IMR-90 (cell line): ENCODE measurements at regions not wholly inside any gene's neighbourhood (a gene's known extent, or its start where the extent isn't known, plus 50 kb on each side); places are given as distances from the start of the nearest gene placed in this dataset.

Experiments
- ATAC-seq: fragments of 200-7000 bp; cut with Tn5 transposase; 2 replicates; pipeline ENCODE4 v1.9.1; 2020; ENCODE audit warnings: low read depth, mild to moderate bottlenecking, moderate library complexity
- BruUV-seq: library from RNA; stranded (reverse); fragments of 400-500 nt; replicated peaks from 2 replicates; lab custom pipeline; 2021; lab: Mats Ljungman, UMichigan
- CTCF ChIA-PET: fragments of 300-600 bp; formaldehyde crosslinking; extraction: SDS; loops from one replicate; lab custom pipeline; 2021; ENCODE audit warnings: antibody characterized with exemption; lab: Yijun Ruan, JAX
- POLR2A ChIA-PET: fragments of 300-600 bp; sonication (Branson Sonifier 250); formaldehyde crosslinking; loops from one replicate; lab custom pipeline; 2022; ENCODE audit warnings: antibody characterized with exemption; ENCODE audit not compliant: unreplicated experiment; lab: Charles Lee
- DNase-seq: peaks from one replicate; pipeline ENCODE4 v3.0.0; 2013
- H2AFZ ChIP-seq: replicated peaks from 2 replicates; pipeline ENCODE3; 2013; ENCODE audit warnings: low read length, mild to moderate bottlenecking; ENCODE audit not compliant: poor library complexity
- H2AK5ac ChIP-seq: 2 replicates; pipeline ENCODE4 v1.6.1; 2013; ENCODE audit warnings: low read depth, low read length, inconsistent platforms
- H2AK9ac ChIP-seq: replicated peaks from 2 replicates; pipeline ENCODE3; 2013; ENCODE audit warnings: mild to moderate bottlenecking, low read depth, low read length, moderate library complexity; ENCODE audit not compliant: poor library complexity
- H2BK120ac ChIP-seq: 2 replicates; pipeline ENCODE4 v1.6.1; 2013; ENCODE audit warnings: low read depth, low read length, inconsistent platforms
- H2BK15ac ChIP-seq: 3 replicates; pipeline ENCODE4 v1.6.1; 2013; ENCODE audit warnings: low read depth, low read length, inconsistent platforms
- H2BK20ac ChIP-seq: 2 replicates; pipeline ENCODE4 v1.6.1; 2013; ENCODE audit warnings: low read depth, mild to moderate bottlenecking, inconsistent platforms, low read length, moderate library complexity
- H2BK5ac ChIP-seq: 2 replicates; pipeline ENCODE4 v1.6.1; 2013; ENCODE audit warnings: mild to moderate bottlenecking, low read depth, low read length, inconsistent platforms; ENCODE audit not compliant: poor library complexity, severe bottlenecking
- H3K14ac ChIP-seq: replicated peaks from 2 replicates; pipeline ENCODE4 v1.6.1; 2013; ENCODE audit warnings: low read depth, low read length, inconsistent platforms
- H3K18ac ChIP-seq: 2 replicates; pipeline ENCODE4 v1.6.1; 2013; ENCODE audit warnings: low read depth, low read length, control low read depth
- H3K23ac ChIP-seq: 2 replicates; pipeline ENCODE4 v1.6.1; 2013; ENCODE audit warnings: low read depth, low read length, inconsistent platforms
- H3K27ac ChIP-seq: 2 replicates; pipeline ENCODE4 v1.5.1; 2013; ENCODE audit warnings: mild to moderate bottlenecking, control low read depth, low read length; ENCODE audit not compliant: insufficient read depth
- H3K27me3 ChIP-seq: 2 replicates; pipeline ENCODE4 v1.6.1; 2013; ENCODE audit warnings: low read length; ENCODE audit not compliant: control insufficient read depth, insufficient read depth
- H3K36me3 ChIP-seq: 2 replicates; pipeline ENCODE4 v1.6.1; 2013; ENCODE audit warnings: low read length, mixed read lengths; ENCODE audit not compliant: control insufficient read depth, insufficient read depth
- H3K4ac ChIP-seq: 2 replicates; pipeline ENCODE4 v1.6.1; 2013; ENCODE audit warnings: low read depth, low read length, inconsistent platforms
- H3K4me1 ChIP-seq: 2 replicates; pipeline ENCODE4 v1.6.1; 2013; ENCODE audit warnings: low read length, mixed read lengths; ENCODE audit not compliant: control insufficient read depth, insufficient read depth
- H3K4me2 ChIP-seq: 2 replicates; pipeline ENCODE4 v1.6.1; 2013; ENCODE audit warnings: low read depth, mild to moderate bottlenecking, control low read depth, low read length, moderate library complexity
- H3K4me3 ChIP-seq: 2 replicates; pipeline ENCODE4 v1.5.1; 2013; ENCODE audit warnings: low read depth, mild to moderate bottlenecking, control low read depth, low read length, moderate library complexity; ENCODE audit not compliant: insufficient read depth
- H3K56ac ChIP-seq: 2 replicates; pipeline ENCODE4 v1.6.1; 2013; ENCODE audit warnings: low read length, inconsistent platforms; ENCODE audit not compliant: insufficient read depth; ENCODE audit errors: extremely low read depth
- H3K79me1 ChIP-seq, 2 experiments: 2 replicates each; pipeline ENCODE4 v1.6.1; 2013; ENCODE audit warnings: low read length in 2 of 2, inconsistent platforms in 1 of 2, low read depth in 1 of 2
- H3K9ac ChIP-seq: 2 replicates; pipeline ENCODE4 v1.6.1; 2013; ENCODE audit warnings: low read depth, low read length, control low read depth
- H3K9me1 ChIP-seq: 2 replicates; pipeline ENCODE4 v1.6.1; 2013; ENCODE audit warnings: low read length, inconsistent platforms; ENCODE audit not compliant: insufficient read depth
- H3K9me3 ChIP-seq: 2 replicates; pipeline ENCODE4 v1.6.1; 2013; ENCODE audit warnings: low read length; ENCODE audit not compliant: control insufficient read depth, insufficient read depth
- H4K20me1 ChIP-seq: 2 replicates; pipeline ENCODE4 v1.6.1; 2013; ENCODE audit warnings: low read length, inconsistent platforms; ENCODE audit not compliant: insufficient read depth
- H4K5ac ChIP-seq: 2 replicates; pipeline ENCODE4 v1.6.1; 2013; ENCODE audit warnings: mild to moderate bottlenecking, low read depth, low read length, control low read depth
- H4K8ac ChIP-seq, 2 experiments: 2 replicates each; pipeline ENCODE4 v1.6.1; 2013; ENCODE audit warnings: low read depth in 2 of 2, low read length in 2 of 2, control low read depth in 1 of 2, inconsistent platforms in 1 of 2
- H4K91ac ChIP-seq: 2 replicates; pipeline ENCODE4 v1.6.1; 2013; ENCODE audit warnings: low read depth, low read length, inconsistent platforms; ENCODE audit not compliant: insufficient read depth
- BHLHE40 ChIP-seq: fragments of 150-350 bp; IDR thresholded peaks from 2 replicates; pipeline ENCODE4 v1.6.1; 2016; ENCODE audit warnings: mild to moderate bottlenecking, low read depth, low read length
- CEBPB ChIP-seq: IDR thresholded peaks from 2 replicates; pipeline ENCODE4 v1.6.1; 2012; ENCODE audit warnings: low read depth, low read length, improper control_type of control experiment
- CHD1 ChIP-seq: IDR thresholded peaks from 2 replicates; pipeline ENCODE4 v1.6.1; 2012; ENCODE audit warnings: low read depth, low read length, improper control_type of control experiment
- CTCF ChIP-seq: conservative IDR thresholded peaks from 2 replicates; pipeline ENCODE4 v1.5.1; 2012; ENCODE audit warnings: mild to moderate bottlenecking, low read depth, low read length, improper control_type of control experiment
- ELK1 ChIP-seq: fragments of 150-350 bp; IDR thresholded peaks from 2 replicates; pipeline ENCODE4 v1.6.1; 2016; ENCODE audit warnings: low read depth, mild to moderate bottlenecking, low read length, moderate library complexity, borderline replicate concordance
- FOS ChIP-seq: fragments of 150-350 bp; IDR thresholded peaks from 2 replicates; pipeline ENCODE4 v1.6.1; 2016; ENCODE audit warnings: low read depth, low read length
- MAFK ChIP-seq: IDR thresholded peaks from 2 replicates; pipeline ENCODE4 v1.6.1; 2012; ENCODE audit warnings: low read depth, low read length, improper control_type of control experiment
- MAZ ChIP-seq: IDR thresholded peaks from 2 replicates; pipeline ENCODE4 v1.6.1; 2012; ENCODE audit warnings: low read depth, mild to moderate bottlenecking, low read length, improper control_type of control experiment, moderate library complexity, borderline replicate concordance
- MXI1 ChIP-seq: IDR thresholded peaks from 2 replicates; pipeline ENCODE4 v1.6.1; 2012; ENCODE audit warnings: low read depth, mild to moderate bottlenecking, low read length, moderate library complexity, borderline replicate concordance
- NFE2L2 ChIP-seq: fragments of 150-350 bp; IDR thresholded peaks from 2 replicates; pipeline ENCODE4 v1.6.1; 2016; ENCODE audit warnings: low read depth, mild to moderate bottlenecking, low read length
- POLR2A ChIP-seq: IDR thresholded peaks from 2 replicates; pipeline ENCODE4 v1.6.1; 2012; ENCODE audit warnings: mild to moderate bottlenecking, low read depth, low read length
- RAD21 ChIP-seq: IDR thresholded peaks from 2 replicates; pipeline ENCODE4 v1.6.1; 2012; ENCODE audit warnings: low read length, improper control_type of control experiment
- RCOR1 ChIP-seq: IDR thresholded peaks from 2 replicates; pipeline ENCODE4 v1.6.1; 2012; ENCODE audit warnings: mild to moderate bottlenecking, low read length, improper control_type of control experiment; ENCODE audit not compliant: insufficient replicate concordance
- RFX5 ChIP-seq: IDR thresholded peaks from 2 replicates; pipeline ENCODE4 v1.8.0; 2012; ENCODE audit warnings: low read depth, mild to moderate bottlenecking, low read length, moderate library complexity
- SMC3 ChIP-seq: fragments of 150-350 bp; IDR thresholded peaks from 2 replicates; pipeline ENCODE4 v1.6.1; 2016; ENCODE audit warnings: low read depth, mild to moderate bottlenecking, antibody characterized with exemption, low read length, moderate library complexity
- USF2 ChIP-seq: fragments of 150-350 bp; IDR thresholded peaks from 2 replicates; pipeline ENCODE4 v1.6.1; 2017; ENCODE audit warnings: mild to moderate bottlenecking, antibody characterized with exemption, low read length, low read depth
- WGBS, 2 experiments: methylation state at CpG; one replicate each; pipeline versions ENCODE4 v1.1.5 to v1.1.7; 2013; ENCODE audit warnings: missing lambda C conversion rate in 2 of 2; ENCODE audit not compliant: insufficient read length in 1 of 2; ENCODE audit errors: extremely low coverage in 2 of 2; 5-methylcytosine and 5-hydroxymethylcytosine counted together
- dilution Hi-C: fragments of 300-500 bp; cut with HindIII; formaldehyde crosslinking; loops from one replicate; pipeline ENCODE4 v1.14.3; 2018; ENCODE audit warnings: low sequenced_read_pairs; ENCODE audit not compliant: unreplicated experiment
- in situ Hi-C: fragments of 300-500 bp; cut with MboI; formaldehyde crosslinking; loops from 3 replicates; pipeline ENCODE4 v1.14.3; 2019; ENCODE audit warnings: low sequenced_read_pairs, inconsistent platforms, mixed read lengths
- intact Hi-C: fragments of 100-400 bp; cut with micrococcal nuclease; formaldehyde crosslinking; loops from 2 replicates; pipeline ENCODE4 v1.10.0; 2022

GRCh38 chr3:59388555-59389270 is 338.9 kb upstream of the CFAP20DC start:
- POLR2A ChIA-PET = interaction anchor here (0.6 kb wide), 1 partner anchor 20 kb away, joined by 3 read pairs; no protein-coding TSS in a partner anchor
- ATAC-seq (no peak), DNase-seq (no peak)
- H3K27me3 ChIP-seq = no peaks in the 10 kb centered on the region; the same call in 1 of the 2 replicates
- H2BK20ac ChIP-seq = no peak overlapping the region
- no peaks in the 10 kb centered on the region for H3K4me1 ChIP-seq
- no peak overlapping the region for H3K18ac ChIP-seq
- H3K9ac ChIP-seq = no peak overlapping the region
- H4K8ac ChIP-seq = no peak overlapping the region
- no TSS peak for BruUV-seq
- H4K20me1 ChIP-seq = no peaks in the 10 kb centered on the region
- dilution Hi-C loops (no loop called here), in situ Hi-C loops (no loop called here), intact Hi-C loops (no loop called here)
- H2AFZ ChIP-seq = no peak overlapping the region
- H2BK15ac ChIP-seq = no peak overlapping the region
- WGBS, 2 experiments = no CpG with 5 or more reads among the region's 3 CpGs
- H3K4me2 ChIP-seq = no peak overlapping the region
- no peak overlapping the region for H4K5ac ChIP-seq
- H2AK5ac ChIP-seq = no peak overlapping the region
- H3K27ac ChIP-seq = no peak overlapping the region
- H3K9me1 ChIP-seq = no peaks in the 10 kb centered on the region
- no peak overlapping the region for H3K4ac ChIP-seq
- no peaks in the 10 kb centered on the region for H3K36me3 ChIP-seq
- H3K9me3 ChIP-seq = no peaks in the 10 kb centered on the region
- no peak overlapping the region for H3K23ac ChIP-seq
- no peak overlapping the region for H4K91ac ChIP-seq
- no peak overlapping the region for H2BK120ac ChIP-seq
- no peaks in the 10 kb centered on the region for H3K79me1 ChIP-seq
- H3K4me3 ChIP-seq = no peak overlapping the region
- H2AK9ac ChIP-seq = no peak overlapping the region
- CTCF ChIA-PET = no interaction called here
- no peak overlapping the region for H3K14ac ChIP-seq
- TF ChIP-seq CHD1 (no peak), RCOR1 (no peak), NFE2L2 (no peak), SMC3 (no peak), CEBPB (no peak), POLR2A (no peak), RFX5 (no peak), CTCF (no peak), FOS (no peak), USF2 (no peak), ELK1 (no peak), RAD21 (no peak), BHLHE40 (no peak), MAFK (no peak), MXI1 (no peak), MAZ (no peak)
- H3K56ac ChIP-seq = no peak overlapping the region
- no peak overlapping the region for H2BK5ac ChIP-seq
